IPS DF 19.7 (cell line): ENCODE measurements at regions not wholly inside any gene's neighbourhood (a gene's known extent, or its start where the extent isn't known, plus 50 kb on each side); places are given as distances from the start of the nearest gene placed in this dataset.
A peak's percentile ranks its signal among the peaks of the same experiment; 100 is the strongest.
"Not testable (repeated sequence)": the region's sequence is repeated elsewhere in the genome, so short reads cannot be mapped to it uniquely, and the experiment has no call there.

Experiments used
- DNase-seq: peaks from one replicate; pipeline ENCODE4 v3.0.0-alpha.2; 2013; ENCODE audit warnings: low read depth, low spot score

GRCh38 chr2:111287646-111288568, 167.2 kb downstream of the BCL2L11 start:
- peak; percentile 77 for DNase-seq

- not testable (repeated sequence) for DNase-seq
Measured at GRCh38 chr2:111290370-111290769, 169.7 kb downstream of the BCL2L11 start.

GRCh38 chr2:111291566-111291965, 170.9 kb downstream of the BCL2L11 start:
- DNase-seq: not testable (repeated sequence)

- not testable (repeated sequence) for DNase-seq
Measured at GRCh38 chr2:111292232-111292968, 171.7 kb downstream of the BCL2L11 start.

- DNase-seq: not testable (repeated sequence)
Measured at GRCh38 chr2:111294699-111295098, 174.0 kb downstream of the BCL2L11 start.

- DNase-seq: not testable (repeated sequence)
Measured at GRCh38 chr2:111296122-111296804, 175.5 kb downstream of the BCL2L11 start.

GRCh38 chr2:111297128-111297527, 176.4 kb downstream of the BCL2L11 start:
- not testable (repeated sequence) for DNase-seq

- not testable (repeated sequence) for DNase-seq
Measured at GRCh38 chr2:111298927-111299326, 178.2 kb downstream of the BCL2L11 start.

- not testable (repeated sequence) for DNase-seq
Measured at GRCh38 chr2:111299635-111300034, 178.9 kb downstream of the BCL2L11 start.

- not testable (repeated sequence) for DNase-seq
Measured at GRCh38 chr2:111301677-111302076, 181.0 kb downstream of the BCL2L11 start.

- DNase-seq: not testable (repeated sequence)
Measured at GRCh38 chr2:111302397-111303218, 181.9 kb downstream of the BCL2L11 start.

- not testable (repeated sequence) for DNase-seq
Measured at GRCh38 chr2:111307302-111307701, 186.6 kb downstream of the BCL2L11 start.

GRCh38 chr2:111309231-111310075, 188.7 kb downstream of the BCL2L11 start:
- not testable (repeated sequence) for DNase-seq

- not testable (repeated sequence) for DNase-seq
Measured at GRCh38 chr2:111310395-111310794, 189.7 kb downstream of the BCL2L11 start.

- DNase-seq: not testable (repeated sequence)
Measured at GRCh38 chr2:111311568-111311967, 190.9 kb downstream of the BCL2L11 start.

- not testable (repeated sequence) for DNase-seq
Measured at GRCh38 chr2:111312897-111313607, 192.3 kb downstream of the BCL2L11 start.

GRCh38 chr2:111313711-111314110, 193.0 kb downstream of the BCL2L11 start:
- DNase-seq: not testable (repeated sequence)

- DNase-seq: not testable (repeated sequence)
Measured at GRCh38 chr2:111315188-111315917, 194.6 kb downstream of the BCL2L11 start.
